OCI-LY1 (cell line): ENCODE measurements at regions not wholly inside any gene's neighbourhood (a gene's known extent, or its start where the extent isn't known, plus 50 kb on each side); places are given as distances from the start of the nearest gene placed in this dataset.

Source experiments
- H2AFZ ChIP-seq: fragments of 200-600 bp; sonication (generic), shearing (Covaris generic); 2 replicates; pipeline ENCODE4 v1.6.0; 2014; ENCODE audit warnings: antibody characterized with exemption, mild to moderate bottlenecking, low read length
- H3F3A ChIP-seq: fragments of 200-600 bp; sonication (generic), shearing (Covaris generic); 2 replicates; pipeline ENCODE4 v1.6.0; 2014; ENCODE audit warnings: mild to moderate bottlenecking, antibody characterized with exemption, low read length, moderate library complexity; ENCODE audit not compliant: insufficient read depth
- H3K27ac ChIP-seq: fragments of 200-600 bp; sonication (generic); 2 replicates; pipeline ENCODE4 v1.5.1; 2014; ENCODE audit warnings: low read length, mixed run types, mild to moderate bottlenecking, low read depth; ENCODE audit not compliant: poor library complexity, severe bottlenecking
- H3K27me3 ChIP-seq: fragments of 200-600 bp; sonication (generic); 2 replicates; pipeline ENCODE4 v1.6.0; 2014; ENCODE audit warnings: antibody characterized with exemption, mild to moderate bottlenecking, low read length, moderate library complexity; ENCODE audit not compliant: insufficient read depth
- H3K36me3 ChIP-seq: fragments of 200-600 bp; sonication (generic); 2 replicates; pipeline ENCODE4 v1.6.1; 2014; ENCODE audit warnings: mild to moderate bottlenecking, antibody characterized with exemption, low read length, moderate library complexity, mixed read lengths; ENCODE audit not compliant: insufficient read depth
- H3K4me1 ChIP-seq: fragments of 200-600 bp; sonication (generic); 2 replicates; pipeline ENCODE4 v1.5.1; 2014; ENCODE audit warnings: mild to moderate bottlenecking, low read length, moderate library complexity; ENCODE audit not compliant: insufficient read depth, severe bottlenecking
- H3K4me2 ChIP-seq: fragments of 200-600 bp; sonication (generic), shearing (Covaris generic); 2 replicates; pipeline ENCODE4 v1.6.1; 2014; ENCODE audit warnings: low read length
- H3K4me3 ChIP-seq: fragments of 200-600 bp; sonication (generic); 2 replicates; pipeline ENCODE4 v1.5.1; 2014; ENCODE audit warnings: low read length, low read depth, mild to moderate bottlenecking, mixed read lengths; ENCODE audit not compliant: poor library complexity, severe bottlenecking
- H3K79me2 ChIP-seq: fragments of 200-600 bp; shearing (Covaris generic); 2 replicates; pipeline ENCODE4 v1.6.1; 2016; ENCODE audit warnings: mixed run types, low read length, mixed read lengths; ENCODE audit not compliant: insufficient read depth
- H3K9ac ChIP-seq: fragments of 200-600 bp; sonication (generic), shearing (Covaris generic); 2 replicates; pipeline ENCODE4 v1.6.1; 2014; ENCODE audit warnings: mild to moderate bottlenecking, low read length, mixed read lengths
- H3K9me2 ChIP-seq: fragments of 200-600 bp; sonication (generic), shearing (Covaris generic); 2 replicates; pipeline ENCODE4 v1.6.1; 2014; ENCODE audit warnings: low read depth, mild to moderate bottlenecking, low read length, mixed read lengths
- H3K9me3 ChIP-seq: fragments of 200-600 bp; shearing (Covaris generic); 2 replicates; pipeline ENCODE4 v1.6.1; 2014; ENCODE audit warnings: low read length, mixed read lengths
- H4K20me1 ChIP-seq: fragments of 200-600 bp; sonication (generic), shearing (Covaris generic); 2 replicates; pipeline ENCODE4 v1.6.0; 2016; ENCODE audit warnings: mild to moderate bottlenecking, low read length; ENCODE audit not compliant: insufficient read depth
- CTCF ChIP-seq: fragments of 200-600 bp; sonication (generic), shearing (Covaris generic); IDR thresholded peaks from 2 replicates; pipeline ENCODE4 v1.5.1; 2017; ENCODE audit warnings: mild to moderate bottlenecking, antibody characterized with exemption, low read length, moderate library complexity, mixed read lengths
- EZH2 ChIP-seq: fragments of 200-600 bp; sonication (generic), shearing (Covaris generic); IDR thresholded peaks from 2 replicates; pipeline ENCODE4 v1.8.0; 2017; ENCODE audit warnings: borderline replicate concordance, mixed run types, mild to moderate bottlenecking, antibody characterized with exemption, low read length, moderate library complexity, mixed read lengths

- Histone ChIP-seq H3K79me2 (no peaks in the 10 kb centered on the region), H3K27me3 (no peaks in the 10 kb centered on the region), H3K4me3 (no peak overlapping the region), H3F3A (no peaks in the 10 kb centered on the region), H3K27ac (no peak overlapping the region), H3K36me3 (no peaks in the 10 kb centered on the region), H3K4me2 (no peak overlapping the region), H3K9ac (no peak overlapping the region), H3K4me1 (no peaks in the 10 kb centered on the region), H2AFZ (no peak overlapping the region), H4K20me1 (no peaks in the 10 kb centered on the region), H3K9me2 (no peaks in the 10 kb centered on the region), H3K9me3 (no peaks in the 10 kb centered on the region)
- TF ChIP-seq EZH2: no peak
- TF ChIP-seq CTCF: no peak
These were observed 808.8 kb downstream of the TUSC7 start for GRCh38 chr3:117518364-117518763.

- H3K27me3 ChIP-seq: no peaks in the 10 kb centered on the region
- no peaks in the 10 kb centered on the region for H3K79me2 ChIP-seq
- H2AFZ ChIP-seq: no peak overlapping the region
- H3K36me3 ChIP-seq: no peaks in the 10 kb centered on the region
- H3F3A ChIP-seq: no peaks in the 10 kb centered on the region
- TF ChIP-seq CTCF (no peak), EZH2 (no peak)
- H3K9ac ChIP-seq: no peak overlapping the region
- H4K20me1 ChIP-seq: no peaks in the 10 kb centered on the region
- no peak overlapping the region for H3K4me3 ChIP-seq
- H3K4me1 ChIP-seq: no peaks in the 10 kb centered on the region
- no peak overlapping the region for H3K4me2 ChIP-seq
- H3K9me2 ChIP-seq: no peaks in the 10 kb centered on the region
- no peak overlapping the region for H3K27ac ChIP-seq
- no peaks in the 10 kb centered on the region for H3K9me3 ChIP-seq
These were observed 810.2 kb downstream of the TUSC7 start for GRCh38 chr3:117519776-117520175.

GRCh38 chr3:117520582-117520981 lies 811.0 kb downstream of the TUSC7 start:
- no peak for TF ChIP-seq CTCF
- TF ChIP-seq EZH2: no peak
- no peak overlapping the region for H3K27ac ChIP-seq

More at GRCh38 chr3:117520582-117520981, 811.0 kb downstream of the TUSC7 start:
- no peak overlapping the region for H3K9ac ChIP-seq
- no peak overlapping the region for H2AFZ ChIP-seq
- no peaks in the 10 kb centered on the region for H3K9me3 ChIP-seq
- H3K9me2 ChIP-seq: no peaks in the 10 kb centered on the region
- H3K79me2 ChIP-seq: no peaks in the 10 kb centered on the region
- no peaks in the 10 kb centered on the region for H4K20me1 ChIP-seq
- no peak overlapping the region for H3K4me2 ChIP-seq
- H3F3A ChIP-seq: no peaks in the 10 kb centered on the region
- H3K4me3 ChIP-seq: no peak overlapping the region
- H3K36me3 ChIP-seq: no peaks in the 10 kb centered on the region
- no peaks in the 10 kb centered on the region for H3K27me3 ChIP-seq
- no peaks in the 10 kb centered on the region for H3K4me1 ChIP-seq
